Caco-2 (cell line): ENCODE measurements at regions not wholly inside any gene's neighbourhood (a gene's known extent, or its start where the extent isn't known, plus 50 kb on each side); places are given as distances from the start of the nearest gene placed in this dataset.

Experiments
- BruUV-seq: library from RNA; stranded (reverse); fragments of 400-500 nt; replicated peaks from 2 replicates; lab custom pipeline; 2021; lab: Mats Ljungman, UMichigan
- CTCF ChIA-PET: fragments of 300-600 bp; sonication (Branson Sonifier 250); formaldehyde crosslinking; loops from one replicate; lab custom pipeline; 2022; ENCODE audit warnings: antibody characterized with exemption; lab: Charles Lee
- POLR2A ChIA-PET: fragments of 300-600 bp; sonication (Branson Sonifier 250); formaldehyde crosslinking; loops from one replicate; lab custom pipeline; 2022; ENCODE audit warnings: antibody characterized with exemption; lab: Charles Lee
- DNase-seq, 2 experiments: peaks; one replicate each; pipeline versions ENCODE4 v3.0.0 to v3.0.0-alpha.2; 2020 to 2022
- H3K27me3 ChIP-seq: replicated peaks from 2 replicates; pipeline ENCODE4 v1.6.0; 2011; ENCODE audit warnings: low read length; ENCODE audit not compliant: control insufficient read depth, insufficient read depth
- H3K36me3 ChIP-seq: 2 replicates; pipeline ENCODE4 v1.5.1; 2011; ENCODE audit warnings: low read length; ENCODE audit not compliant: control insufficient read depth, insufficient read depth
- H3K4me1 ChIP-seq: fragments of 250-450 bp; sonication (Bioruptor Pico); 2 replicates; pipeline ENCODE4 v1.5.1; 2020; ENCODE audit warnings: mild to moderate bottlenecking
- H3K4me3 ChIP-seq: 2 replicates; pipeline ENCODE4 v1.5.1; 2011; ENCODE audit warnings: low read depth, mild to moderate bottlenecking, control low read depth, low read length
- H3K9me3 ChIP-seq: fragments of 250-450 bp; sonication (Bioruptor Pico); 2 replicates; pipeline ENCODE4 v1.5.1; 2020; ENCODE audit warnings: mild to moderate bottlenecking, moderate library complexity
- H3K27ac Mint-ChIP-seq: one replicate; pipeline ENCODE4 v1.8.0; 2022; ENCODE audit warnings: mixed read lengths; ENCODE audit not compliant: unreplicated experiment
- H3K27me3 Mint-ChIP-seq: one replicate; pipeline ENCODE4 v1.8.0; 2022; ENCODE audit warnings: mixed read lengths; ENCODE audit not compliant: insufficient read depth, unreplicated experiment
- H3K36me3 Mint-ChIP-seq: one replicate; pipeline ENCODE4 v1.8.0; 2022; ENCODE audit warnings: mild to moderate bottlenecking, mixed read lengths; ENCODE audit not compliant: insufficient read depth, unreplicated experiment
- H3K4me1 Mint-ChIP-seq: one replicate; pipeline ENCODE4 v1.8.0; 2022; ENCODE audit warnings: low read depth, mixed read lengths; ENCODE audit not compliant: unreplicated experiment
- H3K4me3 Mint-ChIP-seq: one replicate; pipeline ENCODE4 v1.8.0; 2022; ENCODE audit warnings: mild to moderate bottlenecking, moderate library complexity, mixed read lengths; ENCODE audit not compliant: unreplicated experiment
- H3K9me3 Mint-ChIP-seq: one replicate; pipeline ENCODE4 v1.8.0; 2022; ENCODE audit warnings: mixed read lengths; ENCODE audit not compliant: unreplicated experiment
- intact Hi-C: fragments of 100-400 bp; cut with micrococcal nuclease; formaldehyde crosslinking; loops from one replicate; pipeline ENCODE4 v1.10.0; 2022; ENCODE audit not compliant: unreplicated experiment
- TF ChIP-seq, protein P1 (sequence below), 2 experiments: fragments of 200-600 bp in 1 of 2; IDR thresholded peaks; 1 replicate in 1 of 2; 2 replicates in 1 of 2; pipeline versions ENCODE4 v1.5.1 to v1.8.0; 2011 to 2022; ENCODE audit warnings: antibody characterized with exemption in 1 of 2, control low read depth in 1 of 2, inconsistent platforms in 1 of 2, low read depth in 1 of 2, low read length in 1 of 2, mild to moderate bottlenecking in 1 of 2, moderate library complexity in 1 of 2; ENCODE audit not compliant: insufficient read depth in 1 of 2, severe bottlenecking in 1 of 2, unreplicated experiment in 1 of 2

- peak overlapping the region; percentile 80 for H3K4me3 Mint-ChIP-seq
- ChIA-PET CTCF (no interaction called here), POLR2A (interaction anchor here (0.6 kb wide), 1 partner anchor 293 kb away, joined by 3 read pairs; no protein-coding TSS in a partner anchor)
- H3K9me3 Mint-ChIP-seq: no peaks in the 10 kb centered on the region
- H3K4me1 Mint-ChIP-seq: peaks cover 6% of the 10 kb centered on the region
- intact Hi-C loops: no loop called here
- Histone ChIP-seq H3K4me1 (peaks cover 18% of the 10 kb centered on the region), H3K27me3 (no peaks in the 10 kb centered on the region), H3K36me3 (no peaks in the 10 kb centered on the region; the same call in 1 of the 2 replicates), H3K4me3 (peak overlapping the region; percentile 62), H3K9me3 (no peaks in the 10 kb centered on the region)
- no peaks in the 10 kb centered on the region for H3K27me3 Mint-ChIP-seq
- TSS peak; percentile 76 for BruUV-seq
- peaks cover 6% of the 10 kb centered on the region for H3K36me3 Mint-ChIP-seq
- H3K27ac Mint-ChIP-seq: peak overlapping the region; percentile 80
- peak in 1 of 2 experiments; percentile 21 for DNase-seq
- TF ChIP-seq, protein P1, sequence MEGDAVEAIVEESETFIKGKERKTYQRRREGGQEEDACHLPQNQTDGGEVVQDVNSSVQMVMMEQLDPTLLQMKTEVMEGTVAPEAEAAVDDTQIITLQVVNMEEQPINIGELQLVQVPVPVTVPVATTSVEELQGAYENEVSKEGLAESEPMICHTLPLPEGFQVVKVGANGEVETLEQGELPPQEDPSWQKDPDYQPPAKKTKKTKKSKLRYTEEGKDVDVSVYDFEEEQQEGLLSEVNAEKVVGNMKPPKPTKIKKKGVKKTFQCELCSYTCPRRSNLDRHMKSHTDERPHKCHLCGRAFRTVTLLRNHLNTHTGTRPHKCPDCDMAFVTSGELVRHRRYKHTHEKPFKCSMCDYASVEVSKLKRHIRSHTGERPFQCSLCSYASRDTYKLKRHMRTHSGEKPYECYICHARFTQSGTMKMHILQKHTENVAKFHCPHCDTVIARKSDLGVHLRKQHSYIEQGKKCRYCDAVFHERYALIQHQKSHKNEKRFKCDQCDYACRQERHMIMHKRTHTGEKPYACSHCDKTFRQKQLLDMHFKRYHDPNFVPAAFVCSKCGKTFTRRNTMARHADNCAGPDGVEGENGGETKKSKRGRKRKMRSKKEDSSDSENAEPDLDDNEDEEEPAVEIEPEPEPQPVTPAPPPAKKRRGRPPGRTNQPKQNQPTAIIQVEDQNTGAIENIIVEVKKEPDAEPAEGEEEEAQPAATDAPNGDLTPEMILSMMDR (IDR thresholded peaks at IDR 0.05; ENCODE audit: insufficient read depth in 1 of 2, low read depth in 1 of 2, low read length in 1 of 2, severe bottlenecking in 1 of 2, unreplicated experiment in 1 of 2): no peak
Measured at GRCh38 chr22:46084943-46085827, 65.1 kb upstream of the PPARA start.

- no peaks in the 10 kb centered on the region for H3K27me3 ChIP-seq
- peak; percentile 82 to 91 for DNase-seq
- peaks cover 12% of the 10 kb centered on the region for H3K36me3 Mint-ChIP-seq
- POLR2A ChIA-PET: interaction anchor here (0.6 kb wide), 1 partner anchor 292 kb away, joined by 3 read pairs; no protein-coding TSS in a partner anchor
- peak overlapping the region; percentile 80 for H3K27ac Mint-ChIP-seq
- TSS peak; percentile 52 for BruUV-seq
- TF ChIP-seq, protein P1 (IDR thresholded peaks at IDR 0.05; ENCODE audit: insufficient read depth in 1 of 2, low read depth in 1 of 2, low read length in 1 of 2, severe bottlenecking in 1 of 2, unreplicated experiment in 1 of 2): no peak
- no peaks in the 10 kb centered on the region for H3K27me3 Mint-ChIP-seq
- CTCF ChIA-PET: no interaction called here
- peaks cover 18% of the 10 kb centered on the region for H3K4me1 ChIP-seq
- H3K9me3 ChIP-seq: no peaks in the 10 kb centered on the region
- no peaks in the 10 kb centered on the region; the same call in 1 of the 2 replicates for H3K36me3 ChIP-seq
- H3K4me3 ChIP-seq: peak overlapping the region; percentile 62
- intact Hi-C loops: no loop called here
- peak overlapping the region; percentile 80 for H3K4me3 Mint-ChIP-seq
- no peaks in the 10 kb centered on the region for H3K9me3 Mint-ChIP-seq
- peaks cover 6% of the 10 kb centered on the region for H3K4me1 Mint-ChIP-seq
Measured at GRCh38 chr22:46085828-46086576, 64.3 kb upstream of the PPARA start.
